ENCODE measurements at regions not wholly inside any gene's neighbourhood (a gene's known extent, or its start where the extent isn't known, plus 50 kb on each side); places are given as distances from the start of the nearest gene placed in this dataset.

- no peaks in the 10 kb centered on the region for H3K9me3 ChIP-seq (ENCODE audit: control insufficient read depth in 1 of 2, insufficient read depth in 1 of 2, low read depth in 1 of 2, low read length in 2 of 2)
- no peak overlapping the region for H3K4me2 ChIP-seq (ENCODE audit: low read length)
- H4K20me1 ChIP-seq (ENCODE audit: insufficient read depth): no peaks in the 10 kb centered on the region
- H3K9me2 ChIP-seq (ENCODE audit: insufficient read depth): no peaks in the 10 kb centered on the region; the same call in 1 of the 2 replicates
- POLR2A ChIA-PET: no interaction called here
- no peak for TF ChIP-seq YY1 (IDR thresholded peaks at IDR 0.05; ENCODE audit: extremely low read depth, insufficient replicate concordance, low read depth, low read length)
- TF ChIP-seq CTCF (IDR thresholded peaks at IDR 0.05 in 2 of 3, conservative IDR thresholded peaks at IDR 0.05 in 1 of 3; ENCODE audit: borderline replicate concordance in 1 of 3, insufficient read depth in 1 of 3, low read depth in 2 of 3, low read length in 2 of 3): no peak
- TF ChIP-seq, protein P1, sequence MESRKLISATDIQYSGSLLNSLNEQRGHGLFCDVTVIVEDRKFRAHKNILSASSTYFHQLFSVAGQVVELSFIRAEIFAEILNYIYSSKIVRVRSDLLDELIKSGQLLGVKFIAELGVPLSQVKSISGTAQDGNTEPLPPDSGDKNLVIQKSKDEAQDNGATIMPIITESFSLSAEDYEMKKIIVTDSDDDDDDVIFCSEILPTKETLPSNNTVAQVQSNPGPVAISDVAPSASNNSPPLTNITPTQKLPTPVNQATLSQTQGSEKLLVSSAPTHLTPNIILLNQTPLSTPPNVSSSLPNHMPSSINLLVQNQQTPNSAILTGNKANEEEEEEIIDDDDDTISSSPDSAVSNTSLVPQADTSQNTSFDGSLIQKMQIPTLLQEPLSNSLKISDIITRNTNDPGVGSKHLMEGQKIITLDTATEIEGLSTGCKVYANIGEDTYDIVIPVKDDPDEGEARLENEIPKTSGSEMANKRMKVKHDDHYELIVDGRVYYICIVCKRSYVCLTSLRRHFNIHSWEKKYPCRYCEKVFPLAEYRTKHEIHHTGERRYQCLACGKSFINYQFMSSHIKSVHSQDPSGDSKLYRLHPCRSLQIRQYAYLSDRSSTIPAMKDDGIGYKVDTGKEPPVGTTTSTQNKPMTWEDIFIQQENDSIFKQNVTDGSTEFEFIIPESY (IDR thresholded peaks at IDR 0.05; ENCODE audit: extremely low read depth, insufficient replicate concordance, low read length): no peak
- no peak for TF ChIP-seq EZH2 (IDR thresholded peaks at IDR 0.05)
- no peak for TF ChIP-seq REST (IDR thresholded peaks at IDR 0.05; ENCODE audit: low read depth)
- TF ChIP-seq ELF1 (IDR thresholded peaks at IDR 0.05; ENCODE audit: borderline replicate concordance, low read depth): no peak
- TF ChIP-seq SIN3A (IDR thresholded peaks at IDR 0.05; ENCODE audit: low read depth): no peak
- no peak for TF ChIP-seq RAD21 (IDR thresholded peaks at IDR 0.05; ENCODE audit: low read depth)
- TF ChIP-seq SRF (IDR thresholded peaks at IDR 0.05; ENCODE audit: low read depth): no peak
- TF ChIP-seq, protein P2, sequence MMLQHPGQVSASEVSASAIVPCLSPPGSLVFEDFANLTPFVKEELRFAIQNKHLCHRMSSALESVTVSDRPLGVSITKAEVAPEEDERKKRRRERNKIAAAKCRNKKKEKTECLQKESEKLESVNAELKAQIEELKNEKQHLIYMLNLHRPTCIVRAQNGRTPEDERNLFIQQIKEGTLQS (IDR thresholded peaks at IDR 0.05): no peak
- no peak for TF ChIP-seq JUND (IDR thresholded peaks at IDR 0.05)
- TF ChIP-seq EZH2phosphoT487 (IDR thresholded peaks at IDR 0.05; ENCODE audit: borderline replicate concordance): no peak
- TF ChIP-seq POLR2AphosphoS5 (IDR thresholded peaks at IDR 0.05; ENCODE audit: low read depth, low read length): no peak
- TF ChIP-seq SP1 (IDR thresholded peaks at IDR 0.05; ENCODE audit: low read depth): no peak
- no peak for TF ChIP-seq ZNF274 (IDR thresholded peaks at IDR 0.05; ENCODE audit: low read depth, low read length)
- TF ChIP-seq ZFX (IDR thresholded peaks at IDR 0.05): no peak
- TF ChIP-seq MAX (IDR thresholded peaks at IDR 0.05): no peak
- RAD21 ChIA-PET (ENCODE audit: low non-redundant PET in 1 of 2, low total read pairs in 2 of 2, uncharacterized antibody in 2 of 2, unreplicated experiment in 2 of 2): no interaction called here
- no peak overlapping the region for H3K4me3 ChIP-seq (replicated peaks in 1 of 2; ENCODE audit: low read depth in 1 of 2, low read length in 2 of 2)
- CTCF ChIA-PET: no interaction called here
- no peaks in the 10 kb centered on the region for H3K79me2 ChIP-seq (ENCODE audit: insufficient read depth, low read length)
- intact Hi-C loops (cut with micrococcal nuclease): no loop called here
- no peak overlapping the region for H3K9ac ChIP-seq (ENCODE audit: low read length)
- no peaks in the 10 kb centered on the region for H3K27me3 ChIP-seq (ENCODE audit: insufficient read depth, low read length)
- ATAC-seq (no peak), DNase-seq (ENCODE audit: low read depth, low spot score) (no peak)
- BruUV-seq (replicated peaks): no TSS peak
- no peaks in the 10 kb centered on the region for H3K36me3 ChIP-seq (ENCODE audit: control insufficient read depth in 1 of 2, insufficient read depth in 2 of 2, low read length in 2 of 2)
- no peak overlapping the region for H3K27ac ChIP-seq (ENCODE audit: low read depth, low read length)
- H3K4me1 ChIP-seq (ENCODE audit: control insufficient read depth in 1 of 2, insufficient read depth in 2 of 2, low read length in 2 of 2): no peaks in the 10 kb centered on the region
- H2AFZ ChIP-seq (ENCODE audit: low read depth, low read length, poor library complexity, severe bottlenecking): no peak overlapping the region
Measured at GRCh38 chr5:74430631-74431289, 209.8 kb downstream of the ENC1 start.
